ENCODE measurements at regions not wholly inside any gene's neighbourhood (a gene's known extent, or its start where the extent isn't known, plus 50 kb on each side); places are given as distances from the start of the nearest gene placed in this dataset.

DNA sequence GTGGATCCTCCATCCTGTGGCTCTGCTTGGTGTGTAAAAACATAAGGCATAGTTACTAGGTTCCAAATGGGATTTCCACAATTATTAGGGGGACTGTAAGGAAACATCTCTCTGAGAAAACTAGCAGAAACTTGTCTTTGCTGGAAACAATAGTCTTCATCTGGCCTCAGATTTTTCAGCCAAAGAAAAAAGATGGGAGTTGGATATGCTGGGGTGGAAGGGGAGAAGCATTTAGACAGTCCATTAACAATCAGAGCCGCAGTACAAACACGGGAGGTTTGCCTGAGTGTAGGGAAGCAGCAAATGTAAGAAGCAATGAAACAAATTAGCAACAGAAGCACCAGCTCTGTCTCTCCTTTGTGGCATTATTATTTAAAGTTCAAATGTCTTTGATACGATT is 402.7 kb upstream of the ZNF608 start:
- TF ChIP-seq, protein P1, sequence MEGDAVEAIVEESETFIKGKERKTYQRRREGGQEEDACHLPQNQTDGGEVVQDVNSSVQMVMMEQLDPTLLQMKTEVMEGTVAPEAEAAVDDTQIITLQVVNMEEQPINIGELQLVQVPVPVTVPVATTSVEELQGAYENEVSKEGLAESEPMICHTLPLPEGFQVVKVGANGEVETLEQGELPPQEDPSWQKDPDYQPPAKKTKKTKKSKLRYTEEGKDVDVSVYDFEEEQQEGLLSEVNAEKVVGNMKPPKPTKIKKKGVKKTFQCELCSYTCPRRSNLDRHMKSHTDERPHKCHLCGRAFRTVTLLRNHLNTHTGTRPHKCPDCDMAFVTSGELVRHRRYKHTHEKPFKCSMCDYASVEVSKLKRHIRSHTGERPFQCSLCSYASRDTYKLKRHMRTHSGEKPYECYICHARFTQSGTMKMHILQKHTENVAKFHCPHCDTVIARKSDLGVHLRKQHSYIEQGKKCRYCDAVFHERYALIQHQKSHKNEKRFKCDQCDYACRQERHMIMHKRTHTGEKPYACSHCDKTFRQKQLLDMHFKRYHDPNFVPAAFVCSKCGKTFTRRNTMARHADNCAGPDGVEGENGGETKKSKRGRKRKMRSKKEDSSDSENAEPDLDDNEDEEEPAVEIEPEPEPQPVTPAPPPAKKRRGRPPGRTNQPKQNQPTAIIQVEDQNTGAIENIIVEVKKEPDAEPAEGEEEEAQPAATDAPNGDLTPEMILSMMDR (IDR thresholded peaks at IDR 0.05), result no peak
- no peak for TF ChIP-seq POLR2A (IDR thresholded peaks at IDR 0.05)
